Head of caudate nucleus (tissue), 42 donors: ENCODE measurements at regions not wholly inside any gene's neighbourhood (a gene's known extent, or its start where the extent isn't known, plus 50 kb on each side); places are given as distances from the start of the nearest gene placed in this dataset.
A peak's percentile ranks its signal among the peaks of the same experiment; 100 is the strongest.

ENCODE experiments used
- DNase-seq, 42 donors: peaks; one replicate each; pipeline versions ENCODE4 v3.0.0 to v3.0.0-alpha.2; 2020 to 2021; ENCODE audit warnings: mixed read lengths in 7 of 42
- intact Hi-C: fragments of 100-400 bp; cut with DNase I; formaldehyde crosslinking; loops from one replicate; pipeline ENCODE4 v1.15.0; 2022

GRCh38 chr13:33452873-33453517 is 167.4 kb upstream of the STARD13 start:
- peak in 4 of 42 donors; percentile 6 to 13 (median 10) for DNase-seq
- intact Hi-C loops, result no loop called here

GRCh38 chr13:33453936-33454335 is 168.4 kb upstream of the STARD13 start:
- intact Hi-C loops, result no loop called here
- DNase-seq, result no peak

- intact Hi-C loops, result no loop called here
- DNase-seq, result no peak
These were observed 169.5 kb upstream of the STARD13 start for GRCh38 chr13:33454844-33455705.

- intact Hi-C loops, result no loop called here
- DNase-seq, result no peak
These were observed 174.1 kb upstream of the STARD13 start for GRCh38 chr13:33459702-33460101.

- intact Hi-C loops, result no loop called here
- no peak for DNase-seq
These were observed 176.6 kb upstream of the STARD13 start for GRCh38 chr13:33462109-33462508.

GRCh38 chr13:33464345-33464744 is 178.8 kb upstream of the STARD13 start:
- intact Hi-C loops, result no loop called here
- no peak for DNase-seq

GRCh38 chr13:33466262-33466661 is 180.7 kb upstream of the STARD13 start:
- DNase-seq, result no peak
- intact Hi-C loops, result no loop called here

GRCh38 chr13:33467556-33467955 is 182.0 kb upstream of the STARD13 start:
- intact Hi-C loops, result no loop called here

GRCh38 chr13:33471204-33471603 is 185.6 kb upstream of the STARD13 start:
- no peak for DNase-seq
- intact Hi-C loops, result no loop called here

More at GRCh38 chr13:33467556-33467955, 182.0 kb upstream of the STARD13 start:
- DNase-seq, result no peak

- intact Hi-C loops, result no loop called here
- no peak for DNase-seq
These were observed 186.9 kb upstream of the STARD13 start for GRCh38 chr13:33472446-33472845.

- intact Hi-C loops, result no loop called here
- DNase-seq, result no peak
These were observed 193.6 kb upstream of the STARD13 start for GRCh38 chr13:33479105-33479504.

GRCh38 chr13:33480561-33480960 is 195.0 kb upstream of the STARD13 start:
- DNase-seq, result no peak
- intact Hi-C loops, result no loop called here

- DNase-seq, result no peak
- intact Hi-C loops, result no loop called here
These were observed 197.9 kb upstream of the STARD13 start for GRCh38 chr13:33483471-33483870.

GRCh38 chr13:33485247-33485646 is 199.7 kb upstream of the STARD13 start:
- intact Hi-C loops, result no loop called here
- no peak for DNase-seq

GRCh38 chr13:33487575-33488243 is 202.2 kb upstream of the STARD13 start:
- intact Hi-C loops, result no loop called here
- DNase-seq, result peak in 15 of 42 donors; percentile 7 to 57 (median 14)

- intact Hi-C loops, result no loop called here
- DNase-seq, result no peak
These were observed 204.0 kb upstream of the STARD13 start for GRCh38 chr13:33489563-33489962.

GRCh38 chr13:33490461-33491327 is 205.1 kb upstream of the STARD13 start:
- peak in 29 of 42 donors; percentile 3 to 62 (median 12) for DNase-seq
- intact Hi-C loops, result no loop called here

GRCh38 chr13:33493672-33494365 is 208.3 kb upstream of the STARD13 start:
- no peak for DNase-seq
- intact Hi-C loops, result no loop called here
